ENCODE measurements at regions not wholly inside any gene's neighbourhood (a gene's known extent, or its start where the extent isn't known, plus 50 kb on each side); places are given as distances from the start of the nearest gene placed in this dataset.

DNA sequence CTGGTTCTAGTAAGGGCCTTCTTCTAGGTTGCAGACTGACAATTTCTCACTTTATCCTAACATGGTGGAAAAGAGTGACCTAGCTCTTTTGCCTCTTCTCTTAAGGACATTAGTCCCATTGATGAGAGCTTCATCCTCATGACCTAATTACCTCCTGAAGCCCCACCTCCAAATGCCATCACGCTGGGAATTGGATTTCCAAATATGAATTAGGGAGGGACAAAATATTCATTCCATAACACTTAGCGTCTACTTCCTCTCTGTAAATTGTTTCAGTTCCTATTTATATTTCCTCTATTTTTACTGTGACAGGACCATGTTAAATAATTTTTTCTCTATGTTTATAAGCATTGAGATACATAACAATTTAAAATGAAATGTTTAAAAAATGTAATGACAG lies 408.8 kb downstream of the CDH10 start (continued):
- TF ChIP-seq PRDM15 (CRISPR knock-in tag; IDR thresholded peaks at IDR 0.05) (no peak), MTA2 (IDR thresholded peaks at IDR 0.05; ENCODE audit: low read depth) (no peak)

DNA sequence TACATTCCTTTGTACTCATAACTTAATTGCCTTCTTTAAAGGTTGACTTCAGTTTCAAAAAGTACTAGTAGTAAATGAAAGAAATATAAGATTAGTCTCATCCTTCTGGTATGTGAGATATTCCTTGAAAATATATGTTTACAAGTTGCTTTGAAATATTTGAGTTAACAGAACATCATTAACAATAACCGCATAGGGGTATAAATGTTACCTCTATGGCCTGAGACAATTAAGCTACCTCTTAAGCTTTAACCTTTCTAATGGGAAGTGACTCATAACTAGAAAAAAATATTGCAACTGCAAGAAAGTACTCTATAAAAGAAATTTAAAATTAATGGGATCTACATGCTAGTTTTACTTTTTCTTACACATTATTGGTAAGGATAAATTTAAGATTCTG lies 399.0 kb downstream of the CDH10 start:
- RAD21 ChIA-PET (ENCODE audit: unreplicated experiment): no interaction called here
- TF ChIP-seq MLLT1 (IDR thresholded peaks at IDR 0.05): no peak
- TF ChIP-seq, protein P1, sequence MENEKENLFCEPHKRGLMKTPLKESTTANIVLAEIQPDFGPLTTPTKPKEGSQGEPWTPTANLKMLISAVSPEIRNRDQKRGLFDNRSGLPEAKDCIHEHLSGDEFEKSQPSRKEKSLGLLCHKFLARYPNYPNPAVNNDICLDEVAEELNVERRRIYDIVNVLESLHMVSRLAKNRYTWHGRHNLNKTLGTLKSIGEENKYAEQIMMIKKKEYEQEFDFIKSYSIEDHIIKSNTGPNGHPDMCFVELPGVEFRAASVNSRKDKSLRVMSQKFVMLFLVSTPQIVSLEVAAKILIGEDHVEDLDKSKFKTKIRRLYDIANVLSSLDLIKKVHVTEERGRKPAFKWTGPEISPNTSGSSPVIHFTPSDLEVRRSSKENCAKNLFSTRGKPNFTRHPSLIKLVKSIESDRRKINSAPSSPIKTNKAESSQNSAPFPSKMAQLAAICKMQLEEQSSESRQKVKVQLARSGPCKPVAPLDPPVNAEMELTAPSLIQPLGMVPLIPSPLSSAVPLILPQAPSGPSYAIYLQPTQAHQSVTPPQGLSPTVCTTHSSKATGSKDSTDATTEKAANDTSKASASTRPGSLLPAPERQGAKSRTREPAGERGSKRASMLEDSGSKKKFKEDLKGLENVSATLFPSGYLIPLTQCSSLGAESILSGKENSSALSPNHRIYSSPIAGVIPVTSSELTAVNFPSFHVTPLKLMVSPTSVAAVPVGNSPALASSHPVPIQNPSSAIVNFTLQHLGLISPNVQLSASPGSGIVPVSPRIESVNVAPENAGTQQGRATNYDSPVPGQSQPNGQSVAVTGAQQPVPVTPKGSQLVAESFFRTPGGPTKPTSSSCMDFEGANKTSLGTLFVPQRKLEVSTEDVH (IDR thresholded peaks at IDR 0.05; ENCODE audit: low read depth, partially characterized antibody): no peak
- TF ChIP-seq ZBTB11 (CRISPR knock-in tag; IDR thresholded peaks at IDR 0.05): no peak
- no peak for TF ChIP-seq MXI1 (IDR thresholded peaks at IDR 0.05; ENCODE audit: low read depth, low read length)
- no peak for TF ChIP-seq TAF1 (IDR thresholded peaks at IDR 0.05; ENCODE audit: borderline replicate concordance, low read depth, low read length)
- no peak for TF ChIP-seq E2F4 (IDR thresholded peaks at IDR 0.05; ENCODE audit: low read depth, low read length)
- no peak for TF ChIP-seq KDM1A (IDR thresholded peaks at IDR 0.05; ENCODE audit: borderline replicate concordance)
- no peak for TF ChIP-seq SRF (IDR thresholded peaks at IDR 0.05; ENCODE audit: low read depth in 2 of 2, low read length in 2 of 2)

More for the DNA sequence above, 399.0 kb downstream of the CDH10 start:
- BruUV-seq (replicated peaks): no TSS peak
- Histone ChIP-seq H3K9me3 (replicated peaks; ENCODE audit: control insufficient read depth, insufficient read depth, low read length) (no peaks in the 10 kb centered on the region), H3K27ac (ENCODE audit: control insufficient read depth, insufficient read depth) (no peak overlapping the region), H3K9ac (ENCODE audit: control insufficient read depth, insufficient read depth, low read length) (no peak overlapping the region), H3K36me3 (ENCODE audit: control insufficient read depth in 2 of 2, insufficient read depth in 2 of 2, low read length in 1 of 2) (no peaks in the 10 kb centered on the region), H3K4me2 (ENCODE audit: control insufficient read depth, insufficient read depth) (no peak overlapping the region), H3K27me3 (replicated peaks in 1 of 2; ENCODE audit: control insufficient read depth in 2 of 2, insufficient read depth in 2 of 2, low read length in 1 of 2) (no peaks in the 10 kb centered on the region), H4K20me1 (ENCODE audit: control insufficient read depth, insufficient read depth) (no peaks in the 10 kb centered on the region), H3K4me3 (no peak overlapping the region), H3K79me2 (ENCODE audit: control insufficient read depth, insufficient read depth, low read length) (no peaks in the 10 kb centered on the region), H2AFZ (ENCODE audit: control insufficient read depth, low read depth, low read length) (no peak overlapping the region), H3K4me1 (ENCODE audit: control insufficient read depth, insufficient read depth, low read length) (no peaks in the 10 kb centered on the region)
- WGBS (ENCODE audit: insufficient coverage, insufficient replicate concordance, low lambda C conversion rate, missing lambda C conversion rate): 100% methylated on average over 1 of the region's 1 CpG
- intact Hi-C loops (cut with micrococcal nuclease; ENCODE audit: unreplicated experiment) (no loop called here), in situ Hi-C loops (cut with MboI) (no loop called here)
- SMC1A ChIA-PET (ENCODE audit: uncharacterized antibody, unreplicated experiment): no interaction called here
- CTCF ChIA-PET: no interaction called here
- no peak for DNase-seq (ENCODE audit: low read depth, low spot score)
- no peak for FAIRE-seq
- POLR2A ChIA-PET: no interaction called here
- ATAC-seq: no peak

Data from GM12878 (cell line).